ENCODE measurements at regions not wholly inside any gene's neighbourhood (a gene's known extent, or its start where the extent isn't known, plus 50 kb on each side); places are given as distances from the start of the nearest gene placed in this dataset.

- Mint-ChIP-seq H3K27me3 (ENCODE audit: low read depth, poor library complexity) (peaks cover 4% of the 10 kb centered on the region), H3K4me3 (no peak overlapping the region), H3K4me1 (no peaks in the 10 kb centered on the region), H3K36me3 (ENCODE audit: low read depth) (no peaks in the 10 kb centered on the region), H3K9me3 (no peaks in the 10 kb centered on the region), H3K27ac (no peak overlapping the region)
- TF ChIP-seq CTCF (IDR thresholded peaks at IDR 0.05) = no peak
- DNase-seq = no peak
Observed at GRCh38 chr6:82085701-82086100, 161.8 kb downstream of the IBTK start.

- DNase-seq = no peak
- Mint-ChIP-seq H3K4me3 (no peak overlapping the region), H3K27me3 (ENCODE audit: low read depth, poor library complexity) (peaks cover 4% of the 10 kb centered on the region), H3K27ac (no peak overlapping the region), H3K9me3 (peaks cover 4% of the 10 kb centered on the region), H3K36me3 (ENCODE audit: low read depth) (no peaks in the 10 kb centered on the region), H3K4me1 (no peaks in the 10 kb centered on the region)
- TF ChIP-seq CTCF (IDR thresholded peaks at IDR 0.05) = no peak
Observed at GRCh38 chr6:82084324-82084920, 163.1 kb downstream of the IBTK start.

GRCh38 chr6:82083646-82084045 is 163.9 kb downstream of the IBTK start:
- no peak for TF ChIP-seq CTCF (IDR thresholded peaks at IDR 0.05)
- Mint-ChIP-seq H3K4me3 (no peak overlapping the region), H3K27ac (no peak overlapping the region), H3K4me1 (no peaks in the 10 kb centered on the region), H3K9me3 (peaks cover 4% of the 10 kb centered on the region), H3K27me3 (ENCODE audit: low read depth, poor library complexity) (no peaks in the 10 kb centered on the region), H3K36me3 (ENCODE audit: low read depth) (no peaks in the 10 kb centered on the region)
- no peak for DNase-seq

GRCh38 chr6:82080767-82081166 is 166.8 kb downstream of the IBTK start:
- no peaks in the 10 kb centered on the region for H3K27me3 Mint-ChIP-seq (ENCODE audit: low read depth, poor library complexity)
- no peaks in the 10 kb centered on the region for H3K36me3 Mint-ChIP-seq (ENCODE audit: low read depth)
- DNase-seq = no peak
- no peaks in the 10 kb centered on the region for H3K4me1 Mint-ChIP-seq
- peaks cover 4% of the 10 kb centered on the region for H3K9me3 Mint-ChIP-seq
- no peak for TF ChIP-seq CTCF (IDR thresholded peaks at IDR 0.05)
- H3K27ac Mint-ChIP-seq = no peak overlapping the region
- no peak overlapping the region for H3K4me3 Mint-ChIP-seq

GRCh38 chr6:82078286-82078908 is 169.1 kb downstream of the IBTK start:
- H3K4me1 Mint-ChIP-seq = no peaks in the 10 kb centered on the region
- no peak for DNase-seq
- H3K36me3 Mint-ChIP-seq (ENCODE audit: low read depth) = no peaks in the 10 kb centered on the region
- H3K27ac Mint-ChIP-seq = no peak overlapping the region
- H3K4me3 Mint-ChIP-seq = no peak overlapping the region
- TF ChIP-seq CTCF (IDR thresholded peaks at IDR 0.05) = no peak
- no peaks in the 10 kb centered on the region for H3K27me3 Mint-ChIP-seq (ENCODE audit: low read depth, poor library complexity)
- peaks cover 4% of the 10 kb centered on the region for H3K9me3 Mint-ChIP-seq

GRCh38 chr6:82076916-82077315 is 170.6 kb downstream of the IBTK start:
- Mint-ChIP-seq H3K36me3 (ENCODE audit: low read depth) (no peaks in the 10 kb centered on the region), H3K27me3 (ENCODE audit: low read depth, poor library complexity) (no peaks in the 10 kb centered on the region), H3K4me1 (no peaks in the 10 kb centered on the region), H3K9me3 (peaks cover 4% of the 10 kb centered on the region), H3K4me3 (no peak overlapping the region), H3K27ac (no peak overlapping the region)
- no peak for TF ChIP-seq CTCF (IDR thresholded peaks at IDR 0.05)
- no peak for DNase-seq

Data from nephron progenitor cell (in vitro differentiated cells).